ENCODE measurements at regions not wholly inside any gene's neighbourhood (a gene's known extent, or its start where the extent isn't known, plus 50 kb on each side); places are given as distances from the start of the nearest gene placed in this dataset.

DNA sequence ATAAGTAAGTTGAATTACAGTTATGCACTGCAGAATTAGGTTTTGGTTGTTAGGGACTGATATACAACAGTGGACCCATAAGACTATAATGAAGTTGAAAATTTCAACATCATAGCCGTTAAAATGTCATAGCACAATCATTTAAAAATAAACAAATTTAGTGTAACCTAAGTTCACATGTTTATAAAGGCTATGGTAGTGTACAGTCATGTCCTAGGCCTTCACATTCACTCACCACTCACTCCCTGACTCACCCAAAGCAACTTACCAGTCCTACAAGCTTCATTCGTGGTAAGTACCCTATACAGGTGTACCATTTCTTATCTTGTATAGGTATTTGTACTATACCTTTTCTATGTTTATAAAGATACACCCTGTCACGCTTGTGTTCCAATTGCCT, 113.7 kb downstream of the RAB11FIP2 start:
- no peak overlapping the region for H3K27ac Mint-ChIP-seq
- peaks cover under 1 to 2% of the 10 kb centered on the region in 2 donors for H3K9me3 Mint-ChIP-seq
- no peaks in the 10 kb centered on the region for H3K4me1 Mint-ChIP-seq
- ATAC-seq (replicated peaks): no peak
- H3K27me3 Mint-ChIP-seq: peaks cover 5 to 7% of the 10 kb centered on the region in 2 donors
- no peaks in the 10 kb centered on the region for H3K36me3 Mint-ChIP-seq
- no peak for DNase-seq
- H3K4me3 Mint-ChIP-seq: no peak overlapping the region

DNA sequence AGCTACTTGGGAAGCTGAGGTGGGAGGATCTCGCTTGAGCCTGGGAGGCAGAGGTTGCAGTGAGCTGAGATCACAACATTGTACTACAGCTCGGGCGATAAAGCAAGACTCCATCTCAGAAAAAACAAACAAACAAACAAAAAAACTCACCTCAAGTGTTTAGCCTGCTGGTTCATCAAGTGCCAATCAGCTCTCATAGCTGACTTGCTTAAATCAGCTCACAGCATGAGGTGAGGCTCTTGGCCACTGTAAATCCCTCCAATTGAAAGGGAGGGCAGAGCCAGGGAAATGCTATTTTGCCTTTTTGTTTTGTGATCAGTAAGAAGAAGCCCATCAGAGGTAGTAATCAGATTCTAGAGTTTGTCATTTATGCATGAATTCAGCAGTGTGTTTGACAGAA, 112.3 kb downstream of the RAB11FIP2 start:
- H3K27ac Mint-ChIP-seq: no peak overlapping the region
- H3K27me3 Mint-ChIP-seq: peaks cover 5 to 7% of the 10 kb centered on the region in 2 donors
- ATAC-seq (replicated peaks) (no peak), DNase-seq (no peak)
- H3K4me3 Mint-ChIP-seq: no peak overlapping the region
- no peaks in the 10 kb centered on the region for H3K36me3 Mint-ChIP-seq
- H3K9me3 Mint-ChIP-seq: peaks cover 4 to 6% of the 10 kb centered on the region in 2 donors
- no peaks in the 10 kb centered on the region for H3K4me1 Mint-ChIP-seq

DNA sequence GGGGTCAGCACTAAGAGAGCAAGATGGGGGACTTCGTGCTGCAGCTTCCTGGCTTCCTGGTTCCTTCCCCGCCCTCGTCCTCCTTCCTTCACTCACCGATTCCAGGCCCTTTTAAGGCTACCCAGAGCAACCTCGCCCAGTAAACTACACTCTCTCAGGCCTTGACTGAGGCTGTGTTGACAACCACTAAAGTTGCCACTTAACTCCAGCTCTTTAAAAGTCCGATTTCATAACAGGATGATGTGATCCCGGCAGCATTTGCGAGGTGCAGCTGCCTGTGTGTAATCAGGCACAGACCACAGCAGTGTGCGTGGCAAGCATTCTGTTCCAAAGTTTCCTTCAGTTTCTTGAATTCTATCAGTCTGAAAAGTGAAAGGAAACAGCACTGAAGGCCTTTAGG, 110.6 kb downstream of the RAB11FIP2 start:
- Mint-ChIP-seq H3K27me3 (peaks cover 5 to 7% of the 10 kb centered on the region in 2 donors), H3K9me3 (peaks cover 4 to 6% of the 10 kb centered on the region in 2 donors), H3K4me3 (no peak overlapping the region), H3K27ac (no peak overlapping the region), H3K36me3 (no peaks in the 10 kb centered on the region), H3K4me1 (no peaks in the 10 kb centered on the region)
- ATAC-seq (replicated peaks): no peak
- no peak for DNase-seq

DNA sequence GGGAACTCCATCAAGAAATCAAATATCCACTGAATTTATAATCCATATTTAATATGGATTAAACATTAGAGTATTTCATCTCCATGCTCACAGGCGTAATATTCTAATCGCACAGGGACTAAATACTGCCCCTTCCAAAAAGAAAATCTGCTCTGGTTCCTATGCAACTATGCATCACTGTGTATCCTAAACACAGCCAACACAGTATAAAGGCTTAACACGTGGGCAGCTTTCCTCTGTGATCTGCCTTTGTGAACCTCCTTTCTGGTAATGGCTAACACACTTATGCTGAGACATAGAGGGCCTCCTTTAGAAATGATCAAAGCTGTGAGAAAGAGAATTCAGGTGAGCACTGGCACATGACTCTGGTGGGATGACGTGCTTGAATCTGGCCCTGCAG, 110.2 kb downstream of the RAB11FIP2 start:
- ATAC-seq (replicated peaks): no peak
- Mint-ChIP-seq H3K27me3 (peaks cover 5 to 7% of the 10 kb centered on the region in 2 donors), H3K27ac (no peak overlapping the region), H3K4me3 (no peak overlapping the region), H3K4me1 (no peaks in the 10 kb centered on the region), H3K9me3 (peaks cover 4 to 6% of the 10 kb centered on the region in 2 donors), H3K36me3 (no peaks in the 10 kb centered on the region)
- DNase-seq: no peak

DNA sequence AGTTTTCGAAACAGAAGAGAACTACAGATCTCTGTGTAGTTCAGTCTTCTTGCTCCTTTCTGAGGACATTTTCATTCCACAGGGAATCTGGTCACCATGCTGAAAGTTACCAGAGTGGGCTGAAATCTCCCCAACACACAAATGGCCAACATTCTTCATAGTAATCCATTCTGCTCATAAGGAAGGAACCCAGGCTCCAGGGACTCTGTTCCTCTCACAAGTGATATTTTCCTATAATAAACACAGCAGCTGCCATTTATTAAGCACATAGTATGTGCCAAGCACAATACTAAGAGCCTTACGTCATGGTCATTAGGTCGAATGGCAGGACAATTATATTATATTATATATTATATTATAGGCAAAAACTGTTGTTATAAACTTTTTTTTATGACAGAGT, 109.8 kb downstream of the RAB11FIP2 start:
- H3K9me3 Mint-ChIP-seq: peaks cover 4 to 6% of the 10 kb centered on the region in 2 donors
- no peak overlapping the region for H3K4me3 Mint-ChIP-seq
- H3K27me3 Mint-ChIP-seq: peaks cover 5 to 7% of the 10 kb centered on the region in 2 donors
- DNase-seq (no peak), ATAC-seq (replicated peaks) (no peak)
- no peaks in the 10 kb centered on the region for H3K4me1 Mint-ChIP-seq
- no peaks in the 10 kb centered on the region for H3K36me3 Mint-ChIP-seq
- no peak overlapping the region for H3K27ac Mint-ChIP-seq

DNA sequence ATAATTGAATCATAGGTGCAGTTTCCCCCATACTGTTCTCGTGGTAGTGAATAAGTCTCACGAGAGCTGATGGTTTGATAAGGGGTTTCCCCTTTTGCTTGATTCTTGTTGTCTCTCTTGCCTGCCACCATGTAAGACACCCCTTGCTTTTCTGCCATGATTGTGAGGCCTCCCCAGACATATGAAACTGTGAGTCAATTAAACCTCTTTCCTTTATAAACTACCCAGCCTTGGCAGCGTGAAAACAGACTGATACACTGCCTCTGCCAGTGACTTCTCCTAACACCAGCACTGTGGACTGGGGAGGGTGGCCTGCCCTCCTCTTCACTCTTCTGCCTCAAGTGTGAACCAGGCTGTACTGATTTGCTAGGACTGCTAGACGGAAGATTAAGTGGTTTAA, 108.6 kb downstream of the RAB11FIP2 start:
- Mint-ChIP-seq H3K36me3 (no peaks in the 10 kb centered on the region), H3K9me3 (peaks cover 4 to 6% of the 10 kb centered on the region in 2 donors), H3K27me3 (peaks cover 5 to 7% of the 10 kb centered on the region in 2 donors), H3K4me1 (no peaks in the 10 kb centered on the region), H3K4me3 (no peak overlapping the region), H3K27ac (no peak overlapping the region)
- DNase-seq (no peak), ATAC-seq (replicated peaks) (no peak)

DNA sequence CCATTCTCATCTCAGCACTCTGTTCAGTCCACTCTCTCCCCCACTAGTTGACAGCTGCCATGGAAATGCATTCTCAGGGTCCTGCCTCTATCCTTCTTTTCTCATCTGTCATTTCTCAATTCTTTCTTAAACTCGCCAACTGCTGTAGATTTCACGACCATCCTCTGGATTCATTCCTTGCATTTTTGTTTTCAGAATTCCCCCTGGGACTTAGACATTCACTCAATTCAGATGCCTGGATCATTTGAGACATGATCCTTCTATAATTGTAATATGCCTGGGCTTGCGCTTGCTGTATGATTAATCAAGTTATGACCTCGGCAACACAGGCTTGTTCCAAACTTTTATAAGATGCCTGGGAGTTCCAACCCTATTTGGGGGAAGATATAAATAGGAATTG, 104.5 kb downstream of the RAB11FIP2 start:
- Mint-ChIP-seq H3K9me3 (peaks cover 4 to 6% of the 10 kb centered on the region in 2 donors), H3K27ac (no peak overlapping the region), H3K36me3 (no peaks in the 10 kb centered on the region), H3K4me3 (no peak overlapping the region), H3K4me1 (no peaks in the 10 kb centered on the region), H3K27me3 (no peaks in the 10 kb centered on the region)
- ATAC-seq (replicated peaks) (no peak), DNase-seq (no peak)

DNA sequence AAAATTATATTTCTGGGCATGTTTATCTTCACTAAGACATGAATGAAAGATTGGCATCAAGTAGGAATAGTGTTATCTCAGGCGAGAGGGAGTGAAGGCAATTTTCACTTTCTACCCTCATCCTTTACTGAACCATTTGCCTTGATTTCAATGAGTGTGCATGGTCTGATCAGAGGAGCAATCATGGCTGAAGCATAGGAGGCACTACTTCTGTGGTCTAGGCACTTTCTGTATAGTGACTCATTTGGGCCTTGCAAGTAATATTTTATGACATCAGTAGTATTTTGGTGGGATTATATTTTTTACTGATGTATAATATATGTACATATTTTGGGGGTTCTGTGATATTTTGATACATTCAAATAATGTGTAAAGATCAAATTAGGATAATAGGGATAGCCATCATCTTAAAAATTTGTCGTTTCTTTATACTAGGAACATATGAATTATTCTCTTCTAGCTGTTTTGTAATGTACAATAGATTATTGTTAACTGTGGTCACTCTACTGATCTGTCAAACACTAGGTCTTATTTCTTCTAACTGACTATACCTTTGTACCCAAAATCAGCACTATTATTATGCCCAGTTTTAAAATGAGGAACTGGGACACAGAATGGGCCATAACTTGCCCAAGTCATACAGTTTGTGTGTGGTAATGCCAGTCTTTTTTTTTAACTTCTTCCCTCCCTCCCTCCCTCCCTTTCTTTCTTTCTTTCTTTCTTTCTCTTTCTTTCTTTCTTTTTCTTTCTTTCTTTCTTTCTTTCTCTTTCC, 101.9 kb downstream of the RAB11FIP2 start:
- H3K9me3 Mint-ChIP-seq: no peaks in the 10 kb centered on the region
- ATAC-seq (replicated peaks) (peak; percentile 60 to 72), DNase-seq (no peak)
- H3K4me3 Mint-ChIP-seq: no peak overlapping the region
- H3K27me3 Mint-ChIP-seq: no peaks in the 10 kb centered on the region
- H3K36me3 Mint-ChIP-seq: no peaks in the 10 kb centered on the region
- no peak overlapping the region for H3K27ac Mint-ChIP-seq
- no peaks in the 10 kb centered on the region for H3K4me1 Mint-ChIP-seq

DNA sequence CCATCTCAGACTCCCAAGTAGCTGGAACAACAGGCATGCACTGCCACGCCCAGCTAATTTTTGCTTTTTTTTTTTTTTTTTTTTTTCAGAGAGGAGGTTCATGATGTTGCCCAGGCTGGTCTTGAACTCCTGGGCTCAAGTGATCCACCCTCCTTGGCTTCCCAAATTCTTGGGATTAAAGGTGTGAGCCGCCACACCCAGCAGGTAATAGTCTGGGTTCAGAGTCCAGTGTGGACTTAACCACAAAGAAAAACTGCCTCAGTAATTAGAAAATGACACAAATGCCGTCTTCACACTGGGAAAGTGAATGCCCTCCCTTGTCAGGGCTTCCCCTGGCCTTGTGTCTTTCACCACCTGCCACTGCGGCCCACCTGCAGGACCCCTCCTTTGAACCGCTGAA, 101.1 kb downstream of the RAB11FIP2 start:
- DNase-seq: no peak
- Mint-ChIP-seq H3K27me3 (no peaks in the 10 kb centered on the region), H3K36me3 (no peaks in the 10 kb centered on the region), H3K27ac (no peak overlapping the region), H3K4me1 (no peaks in the 10 kb centered on the region), H3K9me3 (no peaks in the 10 kb centered on the region), H3K4me3 (no peak overlapping the region)
- no peak for ATAC-seq (replicated peaks)

DNA sequence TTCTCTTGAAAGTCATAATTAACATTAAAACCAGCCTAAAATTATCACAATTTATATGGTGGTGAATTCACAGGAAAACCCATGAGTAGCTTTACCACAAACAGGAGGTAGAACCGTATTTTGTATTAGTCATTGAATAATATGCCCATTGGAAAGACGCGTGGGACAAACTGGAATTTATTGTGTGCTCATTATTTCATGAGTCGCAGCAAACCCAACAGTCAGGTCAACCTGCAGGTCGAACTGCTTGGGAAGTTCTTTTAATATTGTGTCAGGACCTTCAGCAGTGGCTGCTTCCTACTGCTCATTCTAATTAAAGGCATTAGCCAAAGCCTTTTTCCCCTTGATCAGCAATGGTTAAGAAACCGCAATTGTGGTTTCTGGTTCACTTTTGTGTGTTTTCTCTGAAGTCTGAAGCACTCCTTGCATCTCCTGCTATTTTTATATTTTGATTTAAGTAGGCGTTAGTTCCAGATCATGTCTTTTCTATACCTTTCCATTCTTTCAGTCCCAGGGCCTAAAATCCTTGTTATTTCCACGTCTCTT, 100.1 kb downstream of the RAB11FIP2 start:
- H3K4me1 Mint-ChIP-seq: no peaks in the 10 kb centered on the region
- H3K36me3 Mint-ChIP-seq: no peaks in the 10 kb centered on the region
- no peaks in the 10 kb centered on the region for H3K9me3 Mint-ChIP-seq
- ATAC-seq (replicated peaks) (no peak), DNase-seq (no peak)
- no peak overlapping the region for H3K27ac Mint-ChIP-seq
- H3K4me3 Mint-ChIP-seq: no peak overlapping the region
- H3K27me3 Mint-ChIP-seq: peaks cover 0 to 4% of the 10 kb centered on the region in 2 donors

DNA sequence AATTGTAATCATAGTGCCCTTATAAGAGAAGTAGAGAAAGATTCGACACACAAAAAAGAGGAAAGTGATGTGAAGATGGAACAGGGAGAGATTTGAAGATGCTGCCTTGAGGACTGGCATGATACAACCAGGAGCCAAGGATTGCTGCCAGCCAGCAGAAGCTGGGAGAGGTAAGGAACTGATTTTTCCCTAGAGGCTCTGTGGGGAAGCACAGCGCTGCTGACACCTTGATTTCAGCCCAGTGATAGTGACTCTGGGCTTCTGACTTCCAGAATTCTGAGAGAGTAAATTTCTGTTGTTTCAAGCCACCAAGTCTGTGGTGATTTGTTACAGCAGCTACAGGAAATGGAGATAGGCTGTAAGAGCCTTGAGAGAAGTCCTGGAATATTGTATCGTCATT, 98.2 kb downstream of the RAB11FIP2 start:
- Mint-ChIP-seq H3K36me3 (no peaks in the 10 kb centered on the region), H3K4me3 (no peak overlapping the region), H3K4me1 (no peaks in the 10 kb centered on the region), H3K27ac (no peak overlapping the region), H3K27me3 (peaks cover 4 to 5% of the 10 kb centered on the region in 2 donors), H3K9me3 (no peaks in the 10 kb centered on the region)
- DNase-seq (no peak), ATAC-seq (replicated peaks) (no peak)

DNA sequence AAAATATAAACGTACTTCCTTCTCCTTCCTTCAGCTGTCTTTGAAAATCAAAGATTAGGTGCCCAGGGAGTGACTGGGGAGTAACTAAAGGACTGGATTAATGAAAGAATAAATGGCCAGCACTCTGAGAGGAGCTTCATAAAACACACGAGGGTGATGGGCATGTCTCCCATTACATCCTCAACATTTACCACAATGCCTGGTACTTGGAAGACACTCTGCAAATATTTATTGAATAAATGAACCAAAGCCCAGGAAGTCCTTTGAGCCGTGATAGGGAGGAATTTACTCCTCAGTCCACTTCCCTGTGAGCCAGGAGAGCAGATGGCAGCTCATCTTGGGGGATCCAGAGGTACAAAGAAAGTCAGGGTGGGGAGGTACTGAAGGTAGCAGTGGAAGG, 96.3 kb downstream of the RAB11FIP2 start:
- H3K36me3 Mint-ChIP-seq: no peaks in the 10 kb centered on the region
- H3K9me3 Mint-ChIP-seq: no peaks in the 10 kb centered on the region
- ATAC-seq (replicated peaks) (no peak), DNase-seq (no peak)
- H3K27me3 Mint-ChIP-seq: peaks cover 6 to 9% of the 10 kb centered on the region in 2 donors
- no peak overlapping the region for H3K27ac Mint-ChIP-seq
- no peaks in the 10 kb centered on the region for H3K4me1 Mint-ChIP-seq
- no peak overlapping the region for H3K4me3 Mint-ChIP-seq

Measured in stimulated activated naive B cell treated with anti-CD40 and anti-IgM and Interleukin-4, amounts not matched to agents 10 μg/mL and 1 μg/mL and 100 μg/mL, for 72 hours (primary cell).